GM19397 (cell line): ENCODE measurements at regions not wholly inside any gene's neighbourhood (a gene's known extent, or its start where the extent isn't known, plus 50 kb on each side); places are given as distances from the start of the nearest gene placed in this dataset.

Experiments
- ATAC-seq: cut with Tn5 transposase; IDR thresholded peaks from one replicate; pipeline ENCODE4 v1.9.1; 2021; ENCODE audit warnings: mild to moderate bottlenecking, moderate library complexity; ENCODE audit not compliant: unreplicated experiment

DNA sequence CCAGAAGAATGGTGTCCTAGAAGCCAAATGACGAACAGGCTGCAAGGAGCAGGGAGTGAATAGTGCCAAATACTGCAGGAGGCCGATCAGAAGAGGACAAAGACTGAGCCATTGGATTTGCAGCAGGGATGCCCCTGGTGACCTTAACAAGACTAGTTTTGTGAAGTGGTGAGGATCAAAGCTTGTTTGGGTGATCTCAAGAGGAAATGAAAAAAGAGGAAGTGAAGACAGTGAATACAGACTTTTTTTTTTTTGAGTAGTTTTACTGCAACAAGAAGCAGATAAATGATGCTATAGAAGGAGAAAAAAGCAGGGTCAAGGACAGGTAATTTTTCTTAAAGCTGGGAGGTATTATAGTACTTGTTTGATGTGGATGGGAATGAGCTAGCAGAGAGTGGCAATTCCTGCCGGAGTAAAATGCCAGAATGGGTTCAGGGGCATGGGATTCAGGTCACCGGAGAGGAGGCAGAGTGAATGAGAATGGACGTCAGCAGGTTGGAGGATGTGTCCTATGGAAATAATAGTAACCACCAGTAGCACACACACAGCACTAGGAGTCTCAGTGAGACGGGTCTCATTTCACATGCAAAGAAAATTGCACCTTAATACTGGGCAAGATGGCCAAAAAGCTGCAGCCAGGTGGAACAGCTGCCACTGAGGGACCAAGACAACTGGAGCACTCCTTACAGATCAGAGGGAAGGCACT is 345.8 kb upstream of the CCDC196 start:
- ATAC-seq: no peak

DNA sequence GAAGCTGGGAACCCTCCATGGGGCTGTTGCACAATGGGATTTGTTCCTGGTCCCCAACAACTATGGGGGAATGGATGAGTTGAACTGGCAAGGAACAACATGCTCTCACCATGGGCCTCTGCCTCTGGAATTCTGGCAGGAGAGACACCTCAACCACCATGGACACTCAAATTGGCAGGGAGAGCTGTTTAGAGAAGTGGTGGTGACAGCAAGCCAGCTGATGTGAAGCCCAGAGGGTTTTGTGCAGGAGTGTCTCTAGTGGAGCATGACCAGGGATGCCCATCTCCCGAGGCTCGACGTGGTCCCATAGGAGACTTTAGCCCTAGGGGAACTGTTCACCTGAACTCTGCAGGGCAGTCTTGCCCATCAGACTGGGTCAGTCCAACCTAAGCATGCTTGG is 345.2 kb upstream of the CCDC196 start:
- no peak for ATAC-seq

- ATAC-seq: no peak
Measured at GRCh38 chr14:66141733-66142132, 344.4 kb upstream of the CCDC196 start.

DNA sequence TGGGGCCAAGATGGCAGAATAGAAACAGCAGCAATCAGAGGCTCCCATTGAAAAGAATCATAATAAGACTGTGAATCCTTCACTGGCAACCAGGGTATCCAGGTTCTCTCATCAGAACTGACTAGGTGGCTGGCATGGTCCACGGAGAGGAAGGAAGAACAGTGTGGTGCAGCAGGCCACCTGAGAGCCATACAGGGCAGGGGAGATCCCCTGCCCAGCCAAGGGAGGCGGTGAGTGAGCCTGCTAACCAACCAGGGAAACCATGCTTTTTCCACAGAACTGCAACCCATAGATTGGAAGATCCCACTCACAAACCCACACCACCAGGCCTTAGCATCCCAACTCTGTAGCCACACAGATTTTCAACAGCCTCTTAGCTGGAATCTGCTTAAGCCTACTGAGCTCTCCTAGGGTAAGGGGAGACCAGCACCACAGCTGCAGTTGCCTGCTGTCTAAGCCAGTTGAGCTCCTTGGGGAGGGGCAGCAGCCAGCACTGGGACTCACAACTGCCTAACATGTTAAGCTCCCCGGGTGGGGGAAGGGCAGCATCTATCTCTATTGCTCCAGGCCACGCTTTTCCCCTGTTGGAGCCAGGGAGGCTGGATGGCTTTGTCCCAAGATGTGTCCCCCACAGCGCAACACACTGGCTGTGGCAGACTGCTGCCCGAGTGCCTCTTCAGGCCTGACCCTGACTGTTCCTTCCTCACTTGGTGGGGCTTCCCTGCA is 342.6 kb upstream of the CCDC196 start:
- ATAC-seq: no peak

- ATAC-seq: no peak
Measured at GRCh38 chr14:66152302-66152701, 333.9 kb upstream of the CCDC196 start.

GRCh38 chr14:66152747-66153146 is 333.4 kb upstream of the CCDC196 start:
- no peak for ATAC-seq

DNA sequence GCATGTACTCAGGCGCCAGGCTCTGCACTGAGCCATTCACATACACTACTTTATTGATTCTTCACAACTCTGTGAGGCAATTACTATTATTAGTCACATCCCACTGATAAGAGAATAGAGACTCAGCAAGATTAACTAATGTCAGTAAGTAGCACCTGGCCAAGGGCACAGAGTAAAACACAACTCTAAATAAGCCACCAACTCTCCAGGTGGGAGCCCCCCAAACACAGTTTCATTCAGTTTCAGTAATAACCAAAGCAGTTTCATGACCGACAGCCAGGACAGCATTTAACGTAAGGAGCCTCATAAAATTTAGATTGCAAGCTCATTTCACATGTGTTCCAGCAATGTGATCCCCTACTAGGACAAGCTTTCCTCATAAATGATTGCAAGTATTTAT is 323.1 kb upstream of the CCDC196 start:
- ATAC-seq: no peak

GRCh38 chr14:66165337-66165736 is 320.8 kb upstream of the CCDC196 start:
- no peak for ATAC-seq

GRCh38 chr14:66174453-66174891 is 311.7 kb upstream of the CCDC196 start:
- no peak for ATAC-seq

DNA sequence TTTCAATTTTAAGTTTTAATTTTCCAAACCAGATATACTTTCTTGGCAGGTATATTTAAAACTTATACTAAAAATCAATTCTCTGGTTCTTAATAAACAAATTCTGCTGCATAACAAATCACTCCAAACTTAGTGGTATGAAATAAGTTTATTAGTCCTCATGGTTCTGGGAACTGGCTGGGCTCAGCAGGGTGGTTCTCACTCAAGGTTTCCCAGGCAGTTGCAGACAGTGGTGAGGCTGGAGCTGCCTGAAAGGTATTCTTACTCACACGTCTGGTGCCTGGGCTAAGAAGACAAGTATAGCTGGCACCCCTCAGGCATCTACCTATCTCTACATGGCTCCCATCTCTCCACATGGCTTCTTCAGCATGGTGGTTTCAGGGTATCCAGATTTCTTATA is 308.2 kb upstream of the CCDC196 start:
- no peak for ATAC-seq

- no peak for ATAC-seq
Measured at GRCh38 chr14:66196670-66197069, 289.5 kb upstream of the CCDC196 start.

DNA sequence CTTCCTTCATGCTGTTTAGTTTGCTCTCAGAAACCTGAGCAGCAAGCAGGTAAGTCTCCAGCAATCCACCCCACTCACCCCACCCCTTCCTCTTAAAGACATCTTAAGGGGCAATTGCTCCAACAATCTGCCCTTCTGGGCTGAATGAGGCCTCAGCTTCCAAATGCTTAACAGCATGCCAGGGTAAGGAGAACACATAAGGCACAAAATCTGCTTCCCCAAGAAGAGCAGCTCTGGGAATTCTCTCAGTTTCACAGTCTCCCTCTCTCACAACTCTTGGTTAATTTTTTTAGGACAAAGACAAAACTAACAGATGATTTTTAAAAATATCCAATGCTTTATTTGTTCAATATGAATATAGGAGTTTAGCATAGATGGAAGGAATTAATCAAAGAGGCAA is 288.9 kb upstream of the CCDC196 start:
- ATAC-seq: no peak

GRCh38 chr14:66206554-66206953 is 279.6 kb upstream of the CCDC196 start:
- no peak for ATAC-seq

DNA sequence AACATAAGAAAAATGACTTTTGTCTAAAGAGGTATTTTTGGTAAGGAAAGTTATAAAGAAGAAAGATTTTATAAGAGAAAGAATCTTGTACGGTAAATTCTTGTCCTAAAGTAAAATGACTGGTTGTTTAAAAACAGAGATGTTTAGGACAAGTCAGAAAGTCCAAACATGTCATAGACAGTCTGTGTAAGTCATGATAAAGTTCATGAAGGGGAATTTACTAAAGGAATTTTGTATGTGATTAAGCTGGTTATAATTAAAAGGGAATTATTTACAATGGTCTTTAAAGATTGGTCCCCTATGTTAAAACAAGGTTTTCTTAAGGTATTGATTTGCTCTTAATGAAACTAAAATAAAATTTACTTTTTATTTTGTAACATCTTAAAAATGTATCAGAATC is 269.4 kb upstream of the CCDC196 start:
- no peak for ATAC-seq

DNA sequence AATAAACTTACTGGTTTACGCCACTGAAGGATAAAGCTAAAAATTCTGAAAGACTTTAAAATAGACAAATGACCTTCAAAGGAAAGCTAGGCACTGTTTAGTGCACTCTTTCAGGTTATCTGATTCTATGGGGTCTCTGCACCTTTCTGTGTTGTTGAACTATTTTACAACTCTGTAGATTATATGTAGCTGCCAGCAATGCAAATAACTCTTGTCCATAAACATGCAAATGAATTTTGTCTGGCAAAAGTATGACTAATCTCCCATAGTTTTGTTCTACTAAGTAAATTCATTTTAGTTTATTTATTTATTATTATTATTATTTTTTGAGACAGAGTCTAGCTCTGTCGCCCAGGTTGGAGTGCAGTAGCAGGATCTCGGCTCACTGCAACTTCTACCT is 266.3 kb upstream of the CCDC196 start:
- ATAC-seq: no peak

DNA sequence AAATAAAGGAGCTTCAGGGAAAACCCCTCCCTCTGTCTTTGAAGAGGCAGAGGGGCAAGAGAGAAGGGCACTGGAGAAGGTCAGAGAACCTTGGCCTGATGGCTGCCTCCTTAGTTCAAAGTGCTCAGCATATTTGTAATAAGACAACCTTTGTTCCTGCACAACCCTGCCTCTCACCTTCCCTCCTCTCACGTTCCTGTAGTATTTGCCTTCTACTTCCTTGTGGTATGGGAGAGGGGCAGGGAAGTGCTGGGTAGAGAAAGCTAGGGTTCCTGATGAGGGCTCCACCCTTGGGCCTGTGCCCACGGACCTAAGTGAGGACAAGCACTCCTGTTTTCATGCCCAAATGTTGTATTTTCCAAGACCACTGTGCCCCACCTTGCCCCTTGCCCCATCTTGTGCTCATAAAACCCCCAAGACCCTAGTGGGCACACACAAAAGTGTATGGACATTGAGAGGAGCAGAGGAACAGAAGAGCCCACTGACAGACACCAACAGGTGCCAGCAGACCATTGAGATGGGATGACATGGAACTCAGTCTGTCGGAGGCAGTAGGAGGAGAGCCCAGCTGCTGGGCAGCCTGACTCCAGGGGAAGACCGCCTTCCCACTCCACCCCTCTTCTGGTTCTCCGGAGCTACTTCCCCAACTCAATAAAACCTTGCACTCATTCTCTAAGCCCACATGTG is 261.5 kb upstream of the CCDC196 start:
- ATAC-seq: no peak

DNA sequence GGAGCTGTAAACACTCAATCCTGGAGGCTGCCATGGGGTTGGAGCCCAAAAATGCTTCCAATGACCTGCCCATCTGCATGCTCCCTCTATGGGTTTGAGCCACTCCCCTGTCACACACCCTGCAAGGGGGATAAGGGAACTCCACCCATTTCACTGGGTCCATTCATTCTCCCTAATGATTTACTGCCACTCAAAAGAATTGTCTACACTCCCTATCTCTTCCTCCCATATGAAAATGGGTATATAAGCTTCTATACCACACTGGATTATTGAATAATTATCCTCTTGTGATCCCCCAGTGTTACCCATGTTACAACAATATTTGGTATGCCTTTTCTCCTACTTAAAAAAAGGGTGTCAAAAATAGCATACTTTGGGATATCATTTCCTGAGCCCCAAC is 260.8 kb upstream of the CCDC196 start:
- no peak for ATAC-seq

DNA sequence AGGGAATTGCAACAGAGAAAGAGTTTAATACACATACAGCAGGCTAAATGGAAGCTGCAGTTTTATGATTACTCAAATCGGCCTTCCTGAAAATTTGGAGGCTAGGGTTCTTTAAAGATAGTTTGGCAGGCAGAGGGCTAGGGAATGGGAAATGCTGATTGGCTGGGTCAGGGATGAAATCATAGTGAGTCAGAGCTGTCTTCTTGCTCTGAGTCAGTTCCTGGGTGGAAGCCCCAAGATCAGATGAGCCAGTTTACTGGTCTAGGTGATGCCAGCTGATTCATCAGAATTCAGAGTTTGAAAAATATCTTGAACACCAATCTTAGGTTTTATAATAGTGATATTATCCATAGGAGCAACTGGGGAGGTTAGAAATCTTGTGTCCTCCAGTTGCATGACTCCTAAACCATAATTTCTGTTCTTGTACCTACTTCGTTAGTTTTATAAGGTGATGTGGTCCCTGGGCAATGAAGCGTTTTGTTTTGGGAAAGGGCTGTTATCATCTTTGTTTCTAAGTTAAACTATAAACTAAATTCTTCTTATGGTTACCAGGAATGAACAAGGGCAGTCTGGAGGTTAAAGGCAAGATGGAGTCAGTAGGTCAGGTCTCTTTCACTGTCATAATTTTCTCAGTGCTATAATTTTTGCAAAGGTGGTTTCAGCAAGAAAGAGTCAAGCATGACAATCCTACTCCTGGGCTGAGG is 257.8 kb upstream of the CCDC196 start:
- ATAC-seq: no peak

- ATAC-seq: no peak
Measured at GRCh38 chr14:66231820-66232219, 254.4 kb upstream of the CCDC196 start.

- ATAC-seq: no peak
Measured at GRCh38 chr14:66233591-66233990, 252.6 kb upstream of the CCDC196 start.

- ATAC-seq: no peak
Measured at GRCh38 chr14:66234411-66234810, 251.8 kb upstream of the CCDC196 start.
